ENCODE measurements at regions not wholly inside any gene's neighbourhood (a gene's known extent, or its start where the extent isn't known, plus 50 kb on each side); places are given as distances from the start of the nearest gene placed in this dataset.

- no peak for DNase-seq (ENCODE audit: low read depth)
Measured at GRCh38 chr1:42034426-42034825, 115.7 kb upstream of the HIVEP3 start.

GRCh38 chr1:42033629-42034028 is 114.9 kb upstream of the HIVEP3 start:
- no peak for DNase-seq (ENCODE audit: low read depth)

- no peak for DNase-seq (ENCODE audit: low read depth)
Measured at GRCh38 chr1:42017730-42018129, 99.0 kb upstream of the HIVEP3 start.

- no peak for DNase-seq (ENCODE audit: low read depth)
Measured at GRCh38 chr1:42017259-42017658, 98.5 kb upstream of the HIVEP3 start.

GRCh38 chr1:42014823-42015222 is 96.1 kb upstream of the HIVEP3 start:
- DNase-seq (ENCODE audit: low read depth) = no peak

GRCh38 chr1:42013881-42014470 is 95.3 kb upstream of the HIVEP3 start:
- no peak for DNase-seq (ENCODE audit: low read depth)

GRCh38 chr1:42012852-42013251 is 94.1 kb upstream of the HIVEP3 start:
- no peak for DNase-seq (ENCODE audit: low read depth)

GRCh38 chr1:42010381-42010780 is 91.7 kb upstream of the HIVEP3 start:
- DNase-seq (ENCODE audit: low read depth) = no peak

- DNase-seq (ENCODE audit: low read depth) = no peak
Measured at GRCh38 chr1:42008264-42008663, 89.5 kb upstream of the HIVEP3 start.

GRCh38 chr1:42006836-42007235 is 88.1 kb upstream of the HIVEP3 start:
- peak; percentile 28 for DNase-seq (ENCODE audit: low read depth)

GRCh38 chr1:42006093-42006492 is 87.4 kb upstream of the HIVEP3 start:
- no peak for DNase-seq (ENCODE audit: low read depth)

GRCh38 chr1:42005530-42005929 is 86.8 kb upstream of the HIVEP3 start:
- DNase-seq (ENCODE audit: low read depth) = no peak

GRCh38 chr1:42004860-42005259 is 86.1 kb upstream of the HIVEP3 start:
- no peak for DNase-seq (ENCODE audit: low read depth)

GRCh38 chr1:42004322-42004721 is 85.6 kb upstream of the HIVEP3 start:
- DNase-seq (ENCODE audit: low read depth) = no peak

GRCh38 chr1:42003433-42003832 is 84.7 kb upstream of the HIVEP3 start:
- DNase-seq (ENCODE audit: low read depth) = no peak

- no peak for DNase-seq (ENCODE audit: low read depth)
Measured at GRCh38 chr1:42002220-42002619, 83.5 kb upstream of the HIVEP3 start.

- no peak for DNase-seq (ENCODE audit: low read depth)
Measured at GRCh38 chr1:42000766-42001165, 82.0 kb upstream of the HIVEP3 start.

- no peak for DNase-seq (ENCODE audit: low read depth)
Measured at GRCh38 chr1:41999884-42000283, 81.2 kb upstream of the HIVEP3 start.

GRCh38 chr1:41998250-41998649 is 79.5 kb upstream of the HIVEP3 start:
- DNase-seq (ENCODE audit: low read depth) = no peak

GRCh38 chr1:41997153-41997552 is 78.4 kb upstream of the HIVEP3 start:
- no peak for DNase-seq (ENCODE audit: low read depth)

- no peak for DNase-seq (ENCODE audit: low read depth)
Measured at GRCh38 chr1:41995441-41996130, 76.9 kb upstream of the HIVEP3 start.

GRCh38 chr1:41994195-41994894 is 75.6 kb upstream of the HIVEP3 start:
- no peak for DNase-seq (ENCODE audit: low read depth)

GRCh38 chr1:41983451-41983850 is 64.7 kb upstream of the HIVEP3 start:
- peak; percentile 28 for DNase-seq (ENCODE audit: low read depth)
